Gastrocnemius medialis (tissue), 4 donors: ENCODE measurements at regions not wholly inside any gene's neighbourhood (a gene's known extent, or its start where the extent isn't known, plus 50 kb on each side); places are given as distances from the start of the nearest gene placed in this dataset.

Source experiments
- ATAC-seq, 2 donors: fragments of 150-250 bp; one replicate each; pipeline ENCODE4 v1.9.1; 2016
- DNase-seq, 2 donors: peaks; one replicate each; pipeline ENCODE4 v3.0.0-alpha.2; 2019
- H3K27ac ChIP-seq, 4 donors: fragments of 200-600 bp; sonication (generic); 1 replicate in 1 of 4; 2 replicates in 3 of 4; pipeline ENCODE4 v1.5.1; 2016 to 2018; ENCODE audit warnings: mild to moderate bottlenecking in 2 of 4, moderate library complexity in 1 of 4
- H3K27me3 ChIP-seq, 3 donors: fragments of 200-600 bp; sonication (generic) in 2 of 3; 1 replicate in 1 of 3; 2 replicates in 2 of 3; pipeline versions ENCODE4 v1.5.1 to v1.6.0; 2016 to 2019; ENCODE audit warnings: mild to moderate bottlenecking in 1 of 3, moderate library complexity in 1 of 3
- H3K36me3 ChIP-seq, 2 donors: fragments of 200-600 bp; sonication (generic) in 1 of 2; one replicate each; pipeline ENCODE4 v1.5.1; 2017 to 2018
- H3K4me1 ChIP-seq, 2 donors: fragments of 200-600 bp; sonication (generic) in 1 of 2; one replicate each; pipeline ENCODE4 v1.5.1; 2016 to 2017; ENCODE audit warnings: mild to moderate bottlenecking in 2 of 2
- H3K4me3 ChIP-seq, 4 donors: fragments of 200-600 bp; sonication (generic) in 3 of 4; 1 replicate in 1 of 4; 2 replicates in 3 of 4; pipeline ENCODE4 v1.5.1; 2016 to 2019; ENCODE audit warnings: mild to moderate bottlenecking in 2 of 4
- H3K9me3 ChIP-seq, 3 donors: fragments of 200-600 bp; sonication (generic) in 2 of 3; 1 replicate in 1 of 3; 2 replicates in 2 of 3; pipeline ENCODE4 v1.5.1; 2016 to 2019
- POLR2A ChIP-seq, 2 donors: fragments of 450-650 bp; IDR thresholded peaks; one replicate each; pipeline ENCODE4 v1.6.1; 2017; ENCODE audit warnings: antibody characterized with exemption in 2 of 2, mild to moderate bottlenecking in 2 of 2, moderate library complexity in 2 of 2
- in situ Hi-C, 4 donors: fragments of 200-750 bp; cut with MboI; loops; one replicate each; pipeline versions ENCODE4 v1.15.0 to v1.8.0; 2017; ENCODE audit warnings: low sequenced_read_pairs in 4 of 4
- intact Hi-C: fragments of 100-400 bp; cut with DNase I; formaldehyde crosslinking; loops from one replicate; pipeline ENCODE4 v1.15.1; 2023; ENCODE audit warnings: low total_unique reads
- TF ChIP-seq, protein P1 (sequence below), 5 experiments: fragments of 450-650 bp in 3 of 5; fragments of 200-600 bp in 2 of 5; sonication (generic) in 2 of 5; IDR thresholded peaks in 4 of 5; conservative IDR thresholded peaks in 1 of 5; 1 replicate in 4 of 5; 2 replicates in 1 of 5; pipeline ENCODE4 v1.5.1; 2016 to 2019; ENCODE audit warnings: antibody characterized with exemption in 5 of 5, mild to moderate bottlenecking in 3 of 5, moderate library complexity in 3 of 5

DNA sequence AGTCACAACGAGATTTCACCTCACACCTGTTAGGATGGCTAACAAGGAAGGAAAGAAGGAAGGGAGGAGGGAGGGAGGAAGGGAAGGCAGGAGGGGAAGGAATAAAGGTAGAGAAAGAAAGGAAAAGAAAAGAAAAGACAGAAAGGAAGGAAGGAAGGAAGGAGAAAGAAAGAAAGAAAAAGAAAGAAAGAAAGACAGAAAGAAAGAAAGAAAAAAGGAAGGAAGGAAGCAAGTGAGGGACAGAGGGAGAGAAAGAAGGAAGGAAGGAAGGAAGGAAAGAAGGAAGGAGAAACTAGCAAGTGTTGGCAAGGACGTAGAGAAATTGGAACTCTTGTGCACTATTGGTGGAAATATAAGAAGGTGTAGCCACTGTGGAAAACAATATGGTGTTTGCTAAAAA is 52.2 kb downstream of the CCDC185 start:
- Histone ChIP-seq H3K4me3 (no peak overlapping the region), H3K27me3 (no peaks in the 10 kb centered on the region), H3K36me3 (no peaks in the 10 kb centered on the region), H3K27ac (no peak overlapping the region), H3K4me1 (no peaks in the 10 kb centered on the region), H3K9me3 (no peaks in the 10 kb centered on the region)
- ATAC-seq = no peak
- DNase-seq = no peak
- intact Hi-C loops (no loop called here), in situ Hi-C loops (no loop called here)
- TF ChIP-seq POLR2A (IDR thresholded peaks at IDR 0.05) = no peak
- TF ChIP-seq, protein P1, sequence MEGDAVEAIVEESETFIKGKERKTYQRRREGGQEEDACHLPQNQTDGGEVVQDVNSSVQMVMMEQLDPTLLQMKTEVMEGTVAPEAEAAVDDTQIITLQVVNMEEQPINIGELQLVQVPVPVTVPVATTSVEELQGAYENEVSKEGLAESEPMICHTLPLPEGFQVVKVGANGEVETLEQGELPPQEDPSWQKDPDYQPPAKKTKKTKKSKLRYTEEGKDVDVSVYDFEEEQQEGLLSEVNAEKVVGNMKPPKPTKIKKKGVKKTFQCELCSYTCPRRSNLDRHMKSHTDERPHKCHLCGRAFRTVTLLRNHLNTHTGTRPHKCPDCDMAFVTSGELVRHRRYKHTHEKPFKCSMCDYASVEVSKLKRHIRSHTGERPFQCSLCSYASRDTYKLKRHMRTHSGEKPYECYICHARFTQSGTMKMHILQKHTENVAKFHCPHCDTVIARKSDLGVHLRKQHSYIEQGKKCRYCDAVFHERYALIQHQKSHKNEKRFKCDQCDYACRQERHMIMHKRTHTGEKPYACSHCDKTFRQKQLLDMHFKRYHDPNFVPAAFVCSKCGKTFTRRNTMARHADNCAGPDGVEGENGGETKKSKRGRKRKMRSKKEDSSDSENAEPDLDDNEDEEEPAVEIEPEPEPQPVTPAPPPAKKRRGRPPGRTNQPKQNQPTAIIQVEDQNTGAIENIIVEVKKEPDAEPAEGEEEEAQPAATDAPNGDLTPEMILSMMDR (IDR thresholded peaks at IDR 0.05 in 4 of 5, conservative IDR thresholded peaks at IDR 0.05 in 1 of 5) = no peak

DNA sequence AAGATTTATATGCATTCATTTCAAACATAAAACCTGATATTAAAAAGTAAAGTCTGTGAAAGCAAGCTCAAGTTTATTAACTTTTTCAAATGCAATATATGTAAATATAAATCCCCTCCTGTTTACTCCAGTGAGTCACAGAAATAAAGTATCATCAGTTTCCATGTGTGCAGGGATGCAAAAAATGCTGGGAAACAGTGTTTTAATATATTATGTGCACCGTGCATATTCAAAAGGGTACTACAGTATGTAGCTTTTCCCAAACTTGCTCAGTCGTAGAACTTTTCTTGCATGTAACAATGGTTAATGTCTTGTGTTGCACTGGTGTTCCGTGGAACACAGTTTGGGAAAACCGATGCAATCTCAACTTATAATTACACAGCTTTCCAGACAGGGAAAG is 60.7 kb downstream of the CCDC185 start:
- H3K4me1 ChIP-seq = no peaks in the 10 kb centered on the region
- no peak overlapping the region for H3K27ac ChIP-seq
- DNase-seq (no peak), ATAC-seq (no peak)
- intact Hi-C loops = no loop called here
- H3K36me3 ChIP-seq = no peaks in the 10 kb centered on the region
- no peak for TF ChIP-seq POLR2A (IDR thresholded peaks at IDR 0.05)
- TF ChIP-seq, protein P1 (IDR thresholded peaks at IDR 0.05 in 4 of 5, conservative IDR thresholded peaks at IDR 0.05 in 1 of 5) = no peak
- no peaks in the 10 kb centered on the region for H3K9me3 ChIP-seq
- no peak overlapping the region for H3K4me3 ChIP-seq
- no peaks in the 10 kb centered on the region for H3K27me3 ChIP-seq
- in situ Hi-C loops = no loop called here

DNA sequence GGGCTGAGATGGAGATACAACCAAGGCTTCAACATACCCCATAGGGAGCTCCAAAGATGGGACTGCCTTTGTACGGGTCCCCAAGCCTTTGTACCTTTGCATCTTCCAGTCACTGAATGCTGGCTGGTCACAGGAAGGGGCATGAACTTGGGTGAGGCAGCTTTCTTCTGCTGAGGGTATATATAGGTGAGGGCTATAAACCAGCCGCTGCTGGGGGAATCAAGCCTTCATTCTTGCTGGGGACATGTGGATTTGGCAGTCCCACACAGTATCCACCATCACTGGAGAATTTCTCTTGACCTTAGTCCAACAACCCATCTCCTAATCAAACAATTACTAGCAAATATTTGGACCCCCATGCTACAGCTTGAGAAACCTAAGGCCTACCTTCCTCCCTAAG is 61.7 kb downstream of the CCDC185 start:
- H3K4me1 ChIP-seq = no peaks in the 10 kb centered on the region
- in situ Hi-C loops = no loop called here
- H3K9me3 ChIP-seq = no peaks in the 10 kb centered on the region
- no peak overlapping the region for H3K27ac ChIP-seq
- intact Hi-C loops = no loop called here
- H3K36me3 ChIP-seq = no peaks in the 10 kb centered on the region
- ATAC-seq = no peak
- H3K27me3 ChIP-seq = no peaks in the 10 kb centered on the region
- TF ChIP-seq, protein P1 (IDR thresholded peaks at IDR 0.05 in 4 of 5, conservative IDR thresholded peaks at IDR 0.05 in 1 of 5) = no peak
- TF ChIP-seq POLR2A (IDR thresholded peaks at IDR 0.05) = no peak
- DNase-seq = no peak
- H3K4me3 ChIP-seq = no peak overlapping the region

DNA sequence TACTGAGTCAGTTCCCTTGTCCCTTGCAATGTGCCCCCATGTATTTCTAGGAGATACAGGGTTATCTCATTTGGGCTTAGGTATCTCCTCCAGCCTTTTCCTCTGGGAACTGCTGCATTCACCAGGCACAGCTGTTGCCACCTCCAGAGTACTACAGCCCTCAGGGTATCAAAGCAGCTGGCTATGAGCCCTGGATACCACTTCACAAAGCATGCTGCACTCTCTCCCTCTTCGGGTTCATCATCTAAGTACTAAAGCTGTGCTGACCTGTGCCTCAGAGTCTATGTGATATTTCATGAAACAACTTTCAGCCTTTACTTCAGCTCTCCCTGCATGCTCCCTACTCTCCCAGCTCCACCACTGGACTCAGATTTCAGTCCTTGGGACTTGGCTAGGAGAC is 62.3 kb downstream of the CCDC185 start:
- H3K4me3 ChIP-seq = no peak overlapping the region
- no peak for DNase-seq
- in situ Hi-C loops (no loop called here), intact Hi-C loops (no loop called here)
- no peaks in the 10 kb centered on the region for H3K9me3 ChIP-seq
- H3K27me3 ChIP-seq = no peaks in the 10 kb centered on the region
- H3K27ac ChIP-seq = no peak overlapping the region
- H3K36me3 ChIP-seq = no peaks in the 10 kb centered on the region
- TF ChIP-seq POLR2A (IDR thresholded peaks at IDR 0.05) = no peak
- TF ChIP-seq, protein P1 (IDR thresholded peaks at IDR 0.05 in 4 of 5, conservative IDR thresholded peaks at IDR 0.05 in 1 of 5) = no peak
- ATAC-seq = peak in 1 of 2 donors; percentile 30
- no peaks in the 10 kb centered on the region for H3K4me1 ChIP-seq

DNA sequence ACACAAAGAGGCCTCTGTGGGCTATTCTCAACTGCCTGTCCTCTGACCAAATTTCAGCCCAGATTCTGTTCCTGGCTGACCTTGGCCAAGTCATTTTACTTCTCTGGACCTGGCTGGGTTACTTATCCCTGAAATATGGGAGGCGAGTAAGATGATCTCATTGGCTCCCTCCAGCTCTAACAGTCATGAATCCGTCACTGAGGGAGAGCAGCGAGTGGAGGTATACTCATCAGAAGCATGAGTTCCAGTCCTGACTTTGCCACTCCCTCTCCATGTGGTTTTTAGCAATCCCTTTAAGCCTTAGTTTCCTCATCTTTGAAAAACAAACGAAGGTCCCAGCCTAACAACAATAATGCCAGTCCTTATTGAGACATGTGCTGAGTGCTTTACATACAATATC is 63.5 kb downstream of the CCDC185 start:
- H3K4me3 ChIP-seq = no peak overlapping the region
- H3K27me3 ChIP-seq = no peaks in the 10 kb centered on the region
- no peaks in the 10 kb centered on the region for H3K36me3 ChIP-seq
- no peak overlapping the region for H3K27ac ChIP-seq
- intact Hi-C loops = no loop called here
- DNase-seq (no peak), ATAC-seq (no peak)
- in situ Hi-C loops = no loop called here
- H3K9me3 ChIP-seq = no peaks in the 10 kb centered on the region
- no peaks in the 10 kb centered on the region for H3K4me1 ChIP-seq
- TF ChIP-seq, protein P1 (IDR thresholded peaks at IDR 0.05 in 4 of 5, conservative IDR thresholded peaks at IDR 0.05 in 1 of 5) = no peak
- no peak for TF ChIP-seq POLR2A (IDR thresholded peaks at IDR 0.05)
